AG04450 (cell line): ENCODE measurements at regions not wholly inside any gene's neighbourhood (a gene's known extent, or its start where the extent isn't known, plus 50 kb on each side); places are given as distances from the start of the nearest gene placed in this dataset.
"Not testable (repeated sequence)": the region's sequence is repeated elsewhere in the genome, so short reads cannot be mapped to it uniquely, and the experiment has no call there.

Experiments used
- CTCF ChIA-PET: fragments of 300-600, 350-600 bp; formaldehyde crosslinking; extraction: SDS; loops from one replicate; lab custom pipeline; 2022; ENCODE audit warnings: antibody characterized with exemption, inconsistent platforms; lab: Charles Lee
- POLR2A ChIA-PET: fragments of 350-600 bp; formaldehyde crosslinking; extraction: SDS; loops from one replicate; lab custom pipeline; 2021; ENCODE audit warnings: antibody characterized with exemption, inconsistent platforms; lab: Yijun Ruan, JAX
- DNase-seq: peaks from one replicate; pipeline ENCODE4 v3.0.0-alpha.2; 2011; ENCODE audit warnings: low read depth, low spot score
- H3K27ac ChIP-seq: one replicate; pipeline ENCODE4 v1.5.1; 2012; ENCODE audit warnings: low read depth, low read length, control low read depth
- H3K27me3 ChIP-seq: one replicate; pipeline ENCODE4 v1.6.0; 2012; ENCODE audit warnings: low read length; ENCODE audit not compliant: control insufficient read depth, insufficient read depth
- H3K4me3 ChIP-seq: 2 replicates; pipeline ENCODE4 v1.5.1; 2011; ENCODE audit warnings: mild to moderate bottlenecking, low read depth, low read length, control low read depth
- H3K9me3 ChIP-seq: 2 replicates; pipeline ENCODE4 v1.5.1; 2012; ENCODE audit warnings: low read length; ENCODE audit not compliant: control insufficient read depth, insufficient read depth
- CTCF ChIP-seq: IDR thresholded peaks from 2 replicates; pipeline ENCODE4 v1.5.1; 2011; ENCODE audit warnings: low read depth, low read length, control low read depth, inconsistent platforms

DNA sequence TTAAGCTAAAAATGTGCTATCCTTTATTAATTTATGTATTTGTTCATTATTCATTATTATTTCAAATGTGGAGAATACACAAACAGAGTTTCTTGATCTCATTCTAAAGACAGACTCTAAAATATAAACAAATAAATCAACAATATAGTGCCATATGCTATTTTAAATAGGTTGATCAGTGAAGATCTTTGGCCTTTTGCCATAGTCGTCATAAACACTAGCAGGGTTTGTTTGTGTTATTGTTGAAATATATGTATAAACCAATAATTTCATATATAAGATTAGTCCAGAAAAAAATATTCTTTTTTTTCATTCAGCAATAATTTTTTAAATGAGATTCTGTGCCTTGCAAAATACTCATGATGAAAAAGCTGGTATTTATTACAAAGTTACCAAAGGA is 62.1 kb upstream of the KYNU start:
- Histone ChIP-seq H3K9me3 (no peaks in the 10 kb centered on the region; the same call in 1 of the 2 replicates), H3K27ac (no peak overlapping the region), H3K4me3 (no peak overlapping the region), H3K27me3 (no peaks in the 10 kb centered on the region)
- CTCF ChIA-PET = no interaction called here
- POLR2A ChIA-PET = no interaction called here
- no peak for TF ChIP-seq CTCF
- no peak for DNase-seq

DNA sequence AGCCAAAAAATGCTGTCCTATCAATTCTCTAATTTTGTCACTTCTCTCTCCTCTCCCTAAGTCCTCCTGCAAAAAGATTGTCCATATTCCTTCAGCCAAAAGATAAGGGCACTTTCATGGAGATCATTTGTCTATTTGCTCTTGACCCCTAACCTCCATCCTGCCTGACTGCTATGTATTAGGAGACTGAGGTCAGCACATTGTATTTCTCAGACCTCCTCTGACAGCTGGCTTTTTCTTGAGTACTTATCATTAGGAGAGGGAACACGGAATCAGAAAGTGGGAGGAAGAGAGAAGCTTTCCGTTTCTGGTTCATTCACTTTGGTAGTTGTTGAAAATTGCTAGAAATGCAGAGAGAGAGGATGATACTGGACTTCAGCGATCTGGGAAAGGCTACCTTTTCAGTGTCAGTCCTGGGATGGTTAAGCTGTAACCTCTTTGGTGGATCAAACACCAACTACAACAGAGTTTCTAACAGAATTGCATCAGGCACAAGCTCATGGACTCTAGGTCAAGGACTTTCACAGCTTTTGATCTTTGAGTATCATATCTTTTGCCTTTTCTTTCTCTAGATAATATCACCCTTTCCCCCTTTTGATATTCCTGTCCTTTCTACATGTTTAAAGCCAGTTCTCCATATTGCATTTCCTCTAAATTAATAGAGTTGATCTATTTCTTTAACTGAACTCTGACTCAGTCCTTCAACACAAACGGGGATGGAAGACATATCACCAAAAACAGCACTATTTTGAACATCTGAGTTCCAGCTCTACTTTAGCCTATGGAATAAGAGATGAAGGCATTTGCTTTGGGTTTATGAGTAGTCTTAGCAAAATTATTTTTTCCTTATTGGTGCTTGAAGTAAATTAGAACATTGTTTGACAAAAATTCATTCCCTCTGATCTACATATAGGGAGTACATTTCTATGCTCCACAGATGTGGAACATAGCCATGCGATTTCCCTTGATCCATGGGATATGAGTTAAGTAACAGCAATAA is 63.3 kb upstream of the KYNU start:
- H3K9me3 ChIP-seq = no peaks in the 10 kb centered on the region; the same call in 1 of the 2 replicates
- TF ChIP-seq CTCF = no peak
- H3K4me3 ChIP-seq = no peak overlapping the region
- DNase-seq = no peak
- POLR2A ChIA-PET = no interaction called here
- no peaks in the 10 kb centered on the region for H3K27me3 ChIP-seq
- CTCF ChIA-PET = interaction anchor here (0.6 kb wide), 1 partner anchor 14 kb away, joined by 3 read pairs; no protein-coding TSS in a partner anchor
- no peak overlapping the region for H3K27ac ChIP-seq

- H3K4me3 ChIP-seq, POLR2A ChIA-PET, H3K27me3 ChIP-seq, DNase-seq, H3K27ac ChIP-seq, H3K9me3 ChIP-seq, CTCF ChIA-PET: not testable (repeated sequence)
Observed at GRCh38 chr2:142811644-142812043, 65.8 kb upstream of the KYNU start.

GRCh38 chr2:142805244-142805643 is 72.2 kb upstream of the KYNU start:
- ChIA-PET CTCF (interaction anchor here (1.3 kb wide), 1 partner anchor 174 kb away, joined by 3 read pairs; no protein-coding TSS in a partner anchor), POLR2A (no interaction called here)
- no peaks in the 10 kb centered on the region for H3K27me3 ChIP-seq
- no peaks in the 10 kb centered on the region for H3K9me3 ChIP-seq
- H3K27ac ChIP-seq = no peak overlapping the region
- TF ChIP-seq CTCF = no peak
- no peak for DNase-seq
- H3K4me3 ChIP-seq = no peak overlapping the region

GRCh38 chr2:142803158-142803557 is 74.3 kb upstream of the KYNU start:
- no peak for DNase-seq
- no peak overlapping the region for H3K27ac ChIP-seq
- ChIA-PET POLR2A (no interaction called here), CTCF (no interaction called here)
- H3K4me3 ChIP-seq = no peak overlapping the region
- H3K9me3 ChIP-seq = no peaks in the 10 kb centered on the region
- no peak for TF ChIP-seq CTCF
- no peaks in the 10 kb centered on the region for H3K27me3 ChIP-seq
